WTC11 (cell line): ENCODE measurements at regions not wholly inside any gene's neighbourhood (a gene's known extent, or its start where the extent isn't known, plus 50 kb on each side); places are given as distances from the start of the nearest gene placed in this dataset.

Experiments
- ATAC-seq: fragments of 200-7000 bp; cut with Tn5 transposase; 2 replicates; pipeline ENCODE4 v1.10.0; 2021; ENCODE audit warnings: mild to moderate bottlenecking, moderate library complexity
- CTCF ChIA-PET: fragments of 300-600 bp; sonication (Branson Sonifier 250); formaldehyde crosslinking; loops from one replicate; lab custom pipeline; 2021; ENCODE audit warnings: antibody characterized with exemption; lab: Charles Lee
- POLR2A ChIA-PET: fragments of 350-600 bp; sonication (Branson Sonifier 250); formaldehyde crosslinking; loops from one replicate; lab custom pipeline; 2021; ENCODE audit warnings: antibody characterized with exemption; lab: Charles Lee
- DNase-seq: peaks from one replicate; pipeline ENCODE4 v3.0.0; 2021; ENCODE audit warnings: low spot score
- H3K27ac Mint-ChIP-seq: 2 replicates; pipeline ENCODE4 v1.8.0; 2021; ENCODE audit warnings: mixed read lengths
- H3K27me3 Mint-ChIP-seq: 2 replicates; pipeline ENCODE4 v1.8.0; 2021; ENCODE audit warnings: low read depth, mild to moderate bottlenecking, moderate library complexity, mixed read lengths
- H3K36me3 Mint-ChIP-seq: 2 replicates; pipeline ENCODE4 v1.8.0; 2021; ENCODE audit warnings: mixed read lengths
- H3K4me1 Mint-ChIP-seq: 2 replicates; pipeline ENCODE4 v1.8.0; 2022; ENCODE audit warnings: mixed read lengths
- H3K4me3 Mint-ChIP-seq: 2 replicates; pipeline ENCODE4 v1.8.0; 2021; ENCODE audit warnings: mild to moderate bottlenecking, moderate library complexity, mixed read lengths
- H3K9me3 Mint-ChIP-seq: 2 replicates; pipeline ENCODE4 v1.8.0; 2021; ENCODE audit warnings: mixed read lengths
- CREB1 ChIP-seq: sonication (generic); formaldehyde crosslinking; IDR thresholded peaks from 2 replicates; pipeline ENCODE4 v1.8.0; 2023; ENCODE audit warnings: mild to moderate bottlenecking, missing genetic modification reagents
- CTCF ChIP-seq: fragments of 200-600 bp; IDR thresholded peaks from 2 replicates; pipeline ENCODE4 v1.8.0; 2022; ENCODE audit warnings: antibody characterized with exemption
- E2F4 ChIP-seq: sonication (generic); formaldehyde crosslinking; IDR thresholded peaks from 2 replicates; pipeline ENCODE4 v1.8.1; 2022; ENCODE audit warnings: low read depth, mild to moderate bottlenecking, moderate library complexity, missing genetic modification reagents, borderline replicate concordance
- GRHL2 ChIP-seq: fragments of 250-450 bp; sonication (Bioruptor Pico); IDR thresholded peaks from 2 replicates; pipeline ENCODE4 v1.8.0; 2022; ENCODE audit warnings: mild to moderate bottlenecking, moderate library complexity; ENCODE audit not compliant: insufficient replicate concordance, severe bottlenecking
- GTF2I ChIP-seq: fragments of 250-450 bp; sonication (Bioruptor Pico); conservative IDR thresholded peaks from 2 replicates; pipeline ENCODE4 v1.4.0; 2021; ENCODE audit warnings: mild to moderate bottlenecking
- NFE2L1 ChIP-seq: sonication (generic); formaldehyde crosslinking; IDR thresholded peaks from 2 replicates; pipeline ENCODE4 v1.8.1; 2023; ENCODE audit warnings: missing genetic modification reagents
- SMAD4 ChIP-seq: sonication (generic); formaldehyde crosslinking; IDR thresholded peaks from 2 replicates; pipeline ENCODE4 v1.8.0; 2022; ENCODE audit warnings: mild to moderate bottlenecking, missing genetic modification reagents
- STAT6 ChIP-seq: sonication (generic); formaldehyde crosslinking; conservative IDR thresholded peaks from 2 replicates; pipeline ENCODE4 v1.8.1; 2023; ENCODE audit warnings: mild to moderate bottlenecking, low read depth, missing genetic modification reagents, moderate library complexity
- TP53 ChIP-seq: sonication (generic); formaldehyde crosslinking; IDR thresholded peaks from 2 replicates; pipeline ENCODE4 v1.8.1; 2023; ENCODE audit warnings: mild to moderate bottlenecking, missing genetic modification reagents
- ZNF232 ChIP-seq: sonication (generic); formaldehyde crosslinking; IDR thresholded peaks from 2 replicates; pipeline ENCODE4 v1.8.0; 2022; ENCODE audit warnings: mild to moderate bottlenecking, missing genetic modification reagents
- ZNF263 ChIP-seq: sonication (generic); formaldehyde crosslinking; IDR thresholded peaks from 2 replicates; pipeline ENCODE4 v1.8.1; 2022; ENCODE audit warnings: low read depth, mild to moderate bottlenecking, moderate library complexity, missing genetic modification reagents
- ZNF317 ChIP-seq: sonication (generic); formaldehyde crosslinking; IDR thresholded peaks from 2 replicates; pipeline ENCODE4 v1.8.1; 2023; ENCODE audit warnings: low read depth, mild to moderate bottlenecking, moderate library complexity, missing genetic modification reagents, borderline replicate concordance
- TF ChIP-seq, protein P1 (sequence below): sonication (generic); formaldehyde crosslinking; IDR thresholded peaks from 2 replicates; pipeline ENCODE4 v1.8.1; 2023; ENCODE audit warnings: mild to moderate bottlenecking, missing genetic modification reagents, borderline replicate concordance
- TF ChIP-seq, protein P2 (sequence below): sonication (generic); formaldehyde crosslinking; IDR thresholded peaks from 2 replicates; pipeline ENCODE4 v1.8.1; 2023; ENCODE audit warnings: mild to moderate bottlenecking, missing genetic modification reagents
- TF ChIP-seq, protein P3 (sequence below): fragments of 250-450 bp; sonication (Bioruptor Pico); IDR thresholded peaks from 2 replicates; pipeline ENCODE4 v1.8.0; 2021; ENCODE audit warnings: mild to moderate bottlenecking

- ChIA-PET POLR2A (no interaction called here), CTCF (no interaction called here)
- no peak for ATAC-seq
- TF ChIP-seq CTCF (no peak), STAT6 (no peak), ZNF263 (CRISPR knock-in tag) (no peak), ZNF317 (no peak), SMAD4 (CRISPR knock-in tag) (no peak)
- TF ChIP-seq, protein P1, sequence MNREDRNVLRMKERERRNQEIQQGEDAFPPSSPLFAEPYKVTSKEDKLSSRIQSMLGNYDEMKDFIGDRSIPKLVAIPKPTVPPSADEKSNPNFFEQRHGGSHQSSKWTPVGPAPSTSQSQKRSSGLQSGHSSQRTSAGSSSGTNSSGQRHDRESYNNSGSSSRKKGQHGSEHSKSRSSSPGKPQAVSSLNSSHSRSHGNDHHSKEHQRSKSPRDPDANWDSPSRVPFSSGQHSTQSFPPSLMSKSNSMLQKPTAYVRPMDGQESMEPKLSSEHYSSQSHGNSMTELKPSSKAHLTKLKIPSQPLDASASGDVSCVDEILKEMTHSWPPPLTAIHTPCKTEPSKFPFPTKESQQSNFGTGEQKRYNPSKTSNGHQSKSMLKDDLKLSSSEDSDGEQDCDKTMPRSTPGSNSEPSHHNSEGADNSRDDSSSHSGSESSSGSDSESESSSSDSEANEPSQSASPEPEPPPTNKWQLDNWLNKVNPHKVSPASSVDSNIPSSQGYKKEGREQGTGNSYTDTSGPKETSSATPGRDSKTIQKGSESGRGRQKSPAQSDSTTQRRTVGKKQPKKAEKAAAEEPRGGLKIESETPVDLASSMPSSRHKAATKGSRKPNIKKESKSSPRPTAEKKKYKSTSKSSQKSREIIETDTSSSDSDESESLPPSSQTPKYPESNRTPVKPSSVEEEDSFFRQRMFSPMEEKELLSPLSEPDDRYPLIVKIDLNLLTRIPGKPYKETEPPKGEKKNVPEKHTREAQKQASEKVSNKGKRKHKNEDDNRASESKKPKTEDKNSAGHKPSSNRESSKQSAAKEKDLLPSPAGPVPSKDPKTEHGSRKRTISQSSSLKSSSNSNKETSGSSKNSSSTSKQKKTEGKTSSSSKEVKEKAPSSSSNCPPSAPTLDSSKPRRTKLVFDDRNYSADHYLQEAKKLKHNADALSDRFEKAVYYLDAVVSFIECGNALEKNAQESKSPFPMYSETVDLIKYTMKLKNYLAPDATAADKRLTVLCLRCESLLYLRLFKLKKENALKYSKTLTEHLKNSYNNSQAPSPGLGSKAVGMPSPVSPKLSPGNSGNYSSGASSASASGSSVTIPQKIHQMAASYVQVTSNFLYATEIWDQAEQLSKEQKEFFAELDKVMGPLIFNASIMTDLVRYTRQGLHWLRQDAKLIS (CRISPR knock-in tag): no peak
- TF ChIP-seq, protein P2, sequence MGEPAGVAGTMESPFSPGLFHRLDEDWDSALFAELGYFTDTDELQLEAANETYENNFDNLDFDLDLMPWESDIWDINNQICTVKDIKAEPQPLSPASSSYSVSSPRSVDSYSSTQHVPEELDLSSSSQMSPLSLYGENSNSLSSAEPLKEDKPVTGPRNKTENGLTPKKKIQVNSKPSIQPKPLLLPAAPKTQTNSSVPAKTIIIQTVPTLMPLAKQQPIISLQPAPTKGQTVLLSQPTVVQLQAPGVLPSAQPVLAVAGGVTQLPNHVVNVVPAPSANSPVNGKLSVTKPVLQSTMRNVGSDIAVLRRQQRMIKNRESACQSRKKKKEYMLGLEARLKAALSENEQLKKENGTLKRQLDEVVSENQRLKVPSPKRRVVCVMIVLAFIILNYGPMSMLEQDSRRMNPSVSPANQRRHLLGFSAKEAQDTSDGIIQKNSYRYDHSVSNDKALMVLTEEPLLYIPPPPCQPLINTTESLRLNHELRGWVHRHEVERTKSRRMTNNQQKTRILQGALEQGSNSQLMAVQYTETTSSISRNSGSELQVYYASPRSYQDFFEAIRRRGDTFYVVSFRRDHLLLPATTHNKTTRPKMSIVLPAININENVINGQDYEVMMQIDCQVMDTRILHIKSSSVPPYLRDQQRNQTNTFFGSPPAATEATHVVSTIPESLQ: no peak
- no peak for DNase-seq
- no peak overlapping the region for H3K4me3 Mint-ChIP-seq
- H3K27ac Mint-ChIP-seq: no peak overlapping the region
- H3K9me3 Mint-ChIP-seq: no peaks in the 10 kb centered on the region
- H3K27me3 Mint-ChIP-seq: no peaks in the 10 kb centered on the region
- H3K36me3 Mint-ChIP-seq: no peaks in the 10 kb centered on the region
- H3K4me1 Mint-ChIP-seq: no peaks in the 10 kb centered on the region
These were observed 571.1 kb downstream of the JRKL start for GRCh38 chr11:96960926-96961325.

DNA sequence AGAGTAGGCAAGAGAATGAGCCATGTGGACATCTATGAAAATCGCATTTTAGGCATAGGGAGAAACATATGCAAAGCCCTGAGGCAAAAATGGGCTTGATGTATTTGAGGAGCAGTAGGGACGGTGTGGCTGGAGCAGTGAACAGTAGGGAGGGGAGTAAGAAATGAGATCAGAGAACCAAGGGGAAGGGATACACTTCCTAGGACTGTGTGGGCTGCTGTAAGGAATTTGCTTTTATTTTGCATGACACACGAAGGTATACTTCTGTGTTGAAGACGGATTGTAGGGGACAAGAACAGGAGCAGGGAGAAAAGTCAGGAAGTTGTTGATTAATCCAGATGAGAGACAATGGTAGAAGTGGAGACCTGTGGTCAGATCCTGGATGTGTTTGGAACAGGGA, 572.1 kb downstream of the JRKL start:
- Mint-ChIP-seq H3K4me3 (no peak overlapping the region), H3K27me3 (no peaks in the 10 kb centered on the region), H3K27ac (no peak overlapping the region), H3K4me1 (no peaks in the 10 kb centered on the region), H3K36me3 (no peaks in the 10 kb centered on the region), H3K9me3 (no peaks in the 10 kb centered on the region)
- no peak for DNase-seq
- POLR2A ChIA-PET: no interaction called here
- peak; percentile 81 for ATAC-seq
- CTCF ChIA-PET: no interaction called here
- TF ChIP-seq E2F4 (CRISPR knock-in tag) (no peak), GRHL2 (CRISPR knock-in tag) (no peak), GTF2I (CRISPR knock-in tag) (no peak), TP53 (CRISPR knock-in tag) (no peak), CREB1 (CRISPR knock-in tag) (no peak), ZNF232 (CRISPR knock-in tag) (no peak), NFE2L1 (CRISPR knock-in tag) (no peak)
- TF ChIP-seq, protein P3, sequence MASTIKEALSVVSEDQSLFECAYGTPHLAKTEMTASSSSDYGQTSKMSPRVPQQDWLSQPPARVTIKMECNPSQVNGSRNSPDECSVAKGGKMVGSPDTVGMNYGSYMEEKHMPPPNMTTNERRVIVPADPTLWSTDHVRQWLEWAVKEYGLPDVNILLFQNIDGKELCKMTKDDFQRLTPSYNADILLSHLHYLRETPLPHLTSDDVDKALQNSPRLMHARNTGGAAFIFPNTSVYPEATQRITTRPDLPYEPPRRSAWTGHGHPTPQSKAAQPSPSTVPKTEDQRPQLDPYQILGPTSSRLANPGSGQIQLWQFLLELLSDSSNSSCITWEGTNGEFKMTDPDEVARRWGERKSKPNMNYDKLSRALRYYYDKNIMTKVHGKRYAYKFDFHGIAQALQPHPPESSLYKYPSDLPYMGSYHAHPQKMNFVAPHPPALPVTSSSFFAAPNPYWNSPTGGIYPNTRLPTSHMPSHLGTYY: no peak
- TF ChIP-seq, all 79 proteins: peak for 0
